Stimulated activated CD4-positive, alpha-beta T cell treated with anti-CD3 and anti-CD28 coated beads, Interleukin-1b, Interleukin-23, amount 100 ng/mL, for 4 hours (primary cell): ENCODE measurements at regions not wholly inside any gene's neighbourhood (a gene's known extent, or its start where the extent isn't known, plus 50 kb on each side); places are given as distances from the start of the nearest gene placed in this dataset.
"Not testable (repeated sequence)": the region's sequence is repeated elsewhere in the genome, so short reads cannot be mapped to it uniquely, and the experiment has no call there.

Experiments used
- DNase-seq, 2 donors: peaks; one replicate each; pipeline ENCODE4 v3.0.0-alpha.2; 2020; ENCODE audit warnings: low read depth in 2 of 2

DNA sequence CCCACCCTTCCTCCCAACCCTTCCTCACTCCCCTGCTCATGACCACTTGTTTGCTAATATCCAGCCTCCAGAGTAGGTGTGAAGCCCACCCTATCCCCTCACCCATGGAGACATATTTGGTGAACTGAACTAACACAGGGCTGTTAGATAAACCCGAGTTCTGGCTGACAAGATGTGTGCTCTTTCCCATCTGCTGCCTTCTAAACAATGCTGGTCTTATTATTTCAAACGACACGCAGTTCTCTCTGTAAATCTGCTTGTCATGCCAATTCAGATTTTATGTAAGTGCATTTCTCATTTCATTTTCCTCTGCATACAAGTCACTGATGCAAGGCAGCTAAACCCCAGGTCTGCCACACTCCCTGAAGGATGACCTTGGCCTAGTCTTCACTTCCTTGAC is 343.0 kb upstream of the CDH5 start:
- DNase-seq: no peak

DNA sequence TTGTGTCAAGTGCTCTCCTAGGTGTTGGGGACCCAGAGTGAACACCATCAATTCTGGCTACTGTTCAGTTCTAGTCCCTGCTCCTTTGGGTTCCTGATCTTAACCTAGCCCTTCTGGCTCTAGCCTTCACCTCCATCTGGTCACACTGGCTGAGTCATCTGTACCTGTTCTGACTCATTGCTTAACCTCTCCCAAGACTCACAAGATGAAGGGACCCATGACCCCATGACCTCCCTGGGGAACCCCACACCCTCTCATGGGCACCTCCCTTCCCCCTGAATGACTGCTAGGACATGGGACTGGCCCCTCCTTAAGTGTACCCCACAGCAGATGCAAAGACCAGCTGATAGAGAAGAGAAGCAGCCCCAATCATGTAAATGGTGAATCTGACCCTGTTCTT is 345.8 kb upstream of the CDH5 start:
- no peak for DNase-seq

DNA sequence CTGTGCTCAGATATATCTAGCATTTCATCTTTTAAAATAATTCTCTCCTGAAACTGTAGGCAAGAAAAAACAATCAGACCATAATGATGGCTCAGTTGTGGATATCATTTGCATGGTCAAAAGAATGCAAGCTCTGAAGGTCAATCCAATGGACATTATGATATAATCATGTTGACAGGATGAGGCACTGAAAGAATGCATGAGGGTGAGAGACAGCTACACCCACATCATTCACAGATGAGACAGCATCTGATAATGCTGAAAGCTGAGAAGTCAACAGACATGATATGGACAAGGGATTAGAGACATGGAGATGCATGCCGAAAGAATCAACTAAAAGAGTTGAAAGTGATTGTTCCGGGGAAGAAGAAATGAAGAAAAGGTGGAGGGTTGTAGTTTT is 346.4 kb upstream of the CDH5 start:
- no peak for DNase-seq

DNA sequence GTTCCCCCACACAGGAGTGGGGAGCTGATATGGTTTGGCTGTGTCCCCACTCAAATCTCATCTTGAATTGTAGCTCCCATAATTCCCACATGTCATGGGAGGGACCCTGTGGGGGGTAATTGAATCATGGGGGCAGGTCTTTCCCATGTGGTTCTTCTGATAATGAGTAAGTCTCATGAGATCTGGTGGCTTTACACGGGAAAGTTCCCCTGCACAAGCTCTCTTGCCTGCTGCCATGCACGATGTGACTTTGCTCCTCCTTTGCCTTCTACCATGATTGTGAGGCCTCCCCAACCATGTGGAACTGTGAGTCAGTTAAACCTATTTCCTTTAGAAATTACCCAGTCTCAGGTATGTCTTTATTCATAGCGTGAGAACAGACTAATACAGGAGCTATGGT is 347.0 kb upstream of the CDH5 start:
- DNase-seq: not testable (repeated sequence)

DNA sequence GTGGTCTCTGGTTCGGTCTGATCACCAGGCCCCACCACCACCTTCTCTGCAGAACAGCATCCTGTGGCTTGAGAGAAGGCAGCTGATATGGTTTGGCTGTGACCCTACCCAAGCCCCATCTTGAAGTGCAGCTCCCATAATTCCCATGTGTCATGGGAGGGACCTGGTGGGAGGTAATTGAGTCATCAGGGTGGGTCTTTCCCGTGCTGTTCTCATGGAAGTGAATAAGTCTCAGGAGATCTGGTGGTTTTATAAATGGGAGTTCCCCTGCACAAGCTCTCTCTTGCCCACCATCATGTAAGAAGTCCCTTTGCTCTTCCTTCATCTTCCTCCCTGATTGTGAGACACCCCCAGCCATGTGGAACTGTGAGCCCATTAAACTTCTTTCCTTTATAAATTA is 352.3 kb upstream of the CDH5 start:
- no peak for DNase-seq

DNA sequence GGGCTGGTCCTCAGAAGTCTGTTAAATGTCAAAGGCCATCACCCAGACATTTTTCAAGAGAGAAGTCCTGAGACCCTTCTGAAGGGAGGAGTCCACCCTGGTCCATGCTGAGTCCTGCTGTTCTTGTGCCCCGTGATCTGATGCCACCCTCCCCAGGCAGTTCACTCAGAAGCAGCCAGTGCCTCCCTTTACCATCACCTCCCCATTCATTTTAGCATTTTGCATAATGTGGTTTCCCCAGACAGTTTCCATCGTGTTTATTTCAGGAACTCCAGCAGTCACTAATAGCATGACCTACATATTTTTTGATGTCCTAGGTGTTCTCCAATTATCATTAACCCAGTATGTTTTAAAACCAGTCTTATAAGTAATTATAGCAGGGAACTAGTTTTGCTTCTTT is 353.0 kb upstream of the CDH5 start:
- no peak for DNase-seq

DNA sequence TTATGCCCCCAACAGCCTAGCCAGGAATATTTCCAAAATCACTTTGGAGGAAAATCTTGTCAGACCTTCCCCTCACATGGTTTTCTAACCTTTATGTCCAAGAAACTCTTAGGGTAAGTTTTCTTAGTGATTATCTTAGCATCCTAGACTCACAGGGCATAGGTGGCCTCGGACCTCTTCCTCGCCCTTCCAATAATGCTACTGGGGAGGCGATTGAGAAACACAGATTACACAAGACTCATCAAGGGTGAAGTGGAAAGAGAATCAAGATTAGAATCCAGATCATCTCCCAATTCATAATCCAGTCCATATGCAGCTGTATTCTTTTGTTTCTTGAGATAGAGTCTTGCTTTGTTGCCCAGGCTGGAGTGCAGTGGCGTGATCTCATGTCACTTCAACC is 358.4 kb upstream of the CDH5 start:
- no peak for DNase-seq

DNA sequence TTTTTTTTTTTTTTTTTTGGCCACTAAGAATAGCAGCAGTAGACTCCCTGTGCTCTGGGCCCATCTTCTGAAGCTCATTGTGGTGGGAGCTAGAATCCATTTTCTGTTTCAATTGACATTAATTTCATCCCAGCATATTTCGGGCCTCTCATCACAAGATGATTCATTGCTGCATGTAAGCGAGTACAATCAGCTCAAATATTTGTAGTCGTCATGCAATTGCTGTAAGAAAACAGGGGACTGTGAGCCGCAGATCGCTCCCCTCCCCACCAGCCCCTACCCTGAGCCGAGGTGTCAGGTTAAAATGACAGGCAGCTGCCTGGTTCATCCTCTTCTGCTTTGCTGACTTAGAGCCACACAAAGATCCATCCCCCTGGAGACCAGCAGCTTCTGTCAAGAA is 358.8 kb upstream of the CDH5 start:
- DNase-seq: no peak

DNA sequence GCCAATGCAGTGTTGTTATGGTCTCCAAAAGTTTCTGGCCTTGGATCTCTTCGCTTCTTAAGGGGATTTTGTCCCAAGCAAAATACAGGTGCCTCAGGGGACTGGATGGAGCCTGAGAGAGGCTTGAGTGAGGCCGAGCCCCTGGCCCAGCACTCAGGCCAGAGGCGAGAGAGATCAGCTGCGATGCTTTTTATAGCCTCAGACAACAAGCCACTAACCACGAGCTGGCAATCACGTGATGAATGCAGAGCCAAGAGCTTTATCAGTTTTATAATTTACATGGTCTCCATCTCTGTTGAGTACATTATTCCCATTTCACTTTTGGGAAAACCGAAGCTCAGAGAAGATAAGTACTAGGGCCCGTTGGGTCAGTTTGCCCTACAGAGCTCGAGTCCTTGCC is 360.0 kb upstream of the CDH5 start:
- no peak for DNase-seq

DNA sequence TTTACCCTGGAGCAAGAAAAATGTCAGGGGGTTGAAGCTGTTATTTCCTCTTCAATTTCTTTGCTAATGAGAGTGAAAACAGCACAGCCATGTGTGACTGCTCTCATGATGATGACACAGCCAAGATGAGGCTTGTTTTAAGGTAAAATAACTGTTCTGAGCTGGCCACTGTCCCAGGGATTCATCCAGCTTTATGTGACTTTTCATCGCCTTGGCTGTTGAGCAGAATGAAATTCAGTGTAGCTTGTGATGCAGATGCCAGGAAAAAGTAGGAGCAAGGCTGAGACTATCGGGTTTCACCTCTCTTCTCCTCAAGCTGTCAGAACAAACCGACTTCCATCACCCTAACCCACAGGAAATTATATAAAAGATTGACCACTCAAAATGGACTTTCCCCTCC is 361.8 kb upstream of the CDH5 start:
- DNase-seq: no peak

DNA sequence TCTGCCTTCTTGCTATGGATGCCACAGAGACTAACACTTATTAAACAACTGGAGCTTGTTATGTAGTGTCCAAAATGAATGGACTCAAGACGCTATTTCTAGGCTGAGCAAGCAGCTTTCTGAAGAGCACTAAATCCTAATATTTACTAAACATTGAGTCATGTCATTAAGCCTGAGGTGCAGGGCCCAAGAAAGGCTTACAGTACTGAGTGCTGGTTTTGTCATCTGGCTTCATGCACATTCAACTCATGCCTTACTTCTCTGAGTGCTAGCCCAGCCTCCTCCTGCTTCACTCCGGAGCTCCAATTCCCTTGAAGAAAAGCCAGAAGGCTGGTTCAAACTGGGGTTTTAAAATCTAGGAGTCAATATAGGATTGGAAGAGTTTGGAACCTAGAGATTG is 363.3 kb upstream of the CDH5 start:
- DNase-seq: no peak

DNA sequence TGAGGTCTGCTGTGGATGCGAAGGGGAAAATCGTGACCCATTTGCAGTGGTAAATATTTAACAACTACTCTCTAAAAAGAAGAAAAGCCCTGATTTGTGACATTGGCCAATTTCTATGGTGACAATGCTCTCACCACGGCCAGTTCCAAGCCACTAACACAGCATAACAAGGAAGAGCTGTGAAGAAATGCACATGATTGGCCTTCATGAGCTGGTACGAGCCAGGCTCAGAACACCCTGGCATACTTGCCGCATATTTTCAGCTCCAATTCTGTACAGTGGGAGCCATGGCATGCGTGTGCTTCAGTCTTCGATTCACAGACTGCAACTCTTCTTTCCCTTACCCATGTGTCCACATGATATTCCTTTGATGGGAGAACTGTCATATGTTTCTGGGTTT is 363.9 kb upstream of the CDH5 start:
- DNase-seq: no peak

DNA sequence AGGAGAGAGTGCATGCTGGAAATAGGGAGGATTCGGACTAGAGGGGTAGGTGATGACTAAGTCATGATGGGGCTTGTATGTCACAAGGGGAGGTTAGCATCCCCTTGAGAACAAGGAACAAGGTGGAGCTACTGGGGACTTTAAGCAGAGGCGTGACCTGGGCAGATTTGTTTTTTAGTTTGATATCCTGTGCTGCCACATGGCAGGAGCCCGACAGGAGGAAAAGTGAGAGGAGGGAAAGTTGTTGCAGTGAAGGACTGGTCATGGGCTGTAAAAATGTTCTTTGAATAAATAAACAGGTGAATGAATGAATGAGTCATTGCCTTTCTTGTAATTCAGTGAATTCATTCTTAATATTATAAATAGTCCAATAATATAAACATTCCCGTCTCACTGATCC is 365.1 kb upstream of the CDH5 start:
- no peak for DNase-seq

DNA sequence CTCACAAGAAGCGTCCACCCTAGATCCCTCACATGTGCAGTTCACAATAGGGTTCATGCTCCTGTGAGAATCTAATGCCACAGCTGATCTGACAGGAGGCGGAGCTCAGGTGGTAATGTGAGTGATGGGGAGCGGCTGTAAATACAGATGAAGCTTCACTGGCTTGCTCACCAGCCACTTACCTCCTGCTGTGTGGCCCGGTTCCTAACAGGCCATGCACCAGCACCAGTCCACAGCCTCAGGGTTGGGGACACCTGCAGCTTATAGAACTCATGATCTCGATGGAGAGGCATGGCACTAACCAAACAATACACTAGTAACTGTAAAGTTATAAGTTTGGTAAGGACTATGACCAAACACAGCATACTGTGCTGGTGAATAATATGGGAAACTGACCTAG is 368.0 kb upstream of the CDH5 start:
- no peak for DNase-seq

DNA sequence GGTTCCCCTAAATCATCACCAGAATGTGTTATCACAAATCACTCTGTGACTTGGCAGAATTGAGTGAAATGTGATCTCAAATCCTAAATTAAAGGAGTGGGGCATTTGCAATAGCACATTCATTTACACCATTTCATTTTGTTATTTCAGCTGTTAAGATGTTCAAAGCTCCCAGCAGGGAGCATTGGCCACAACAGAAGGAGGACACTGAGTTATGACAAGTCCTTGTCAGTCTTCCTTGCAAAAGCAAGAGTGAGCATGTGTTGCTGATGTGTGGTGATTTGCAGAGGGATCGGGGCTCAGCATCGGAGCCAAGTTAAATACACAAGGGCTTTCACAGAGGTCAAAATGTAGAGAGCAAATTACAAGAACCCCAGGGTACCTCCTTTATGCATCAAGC is 372.2 kb upstream of the CDH5 start:
- DNase-seq: no peak

DNA sequence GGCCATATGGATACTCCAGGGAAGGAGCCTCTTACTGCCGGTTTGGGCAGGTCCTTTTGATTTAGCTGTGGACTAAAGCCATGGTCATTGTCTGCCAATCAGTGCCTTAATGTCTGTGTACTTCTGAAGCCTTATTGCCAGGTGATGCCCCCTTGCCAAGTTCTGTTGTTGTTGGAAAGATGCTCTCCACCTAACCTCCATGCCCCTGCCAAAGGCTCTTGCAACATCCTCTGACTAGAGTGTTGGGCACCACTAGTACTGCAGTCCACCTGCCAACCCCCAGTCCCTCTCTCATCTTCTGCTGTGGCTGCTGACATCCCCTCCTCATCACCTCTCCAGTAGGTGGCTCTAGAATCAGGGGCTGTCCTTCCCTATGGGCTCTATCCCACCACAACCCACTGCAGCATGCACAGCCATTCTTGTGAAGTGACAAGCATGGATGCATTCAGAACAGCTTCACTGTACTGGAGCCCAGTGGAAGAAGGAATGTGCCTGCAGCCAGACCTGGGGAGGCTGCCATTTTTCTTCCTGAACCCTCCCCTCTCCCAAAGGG is 375.3 kb upstream of the CDH5 start:
- no peak for DNase-seq

DNA sequence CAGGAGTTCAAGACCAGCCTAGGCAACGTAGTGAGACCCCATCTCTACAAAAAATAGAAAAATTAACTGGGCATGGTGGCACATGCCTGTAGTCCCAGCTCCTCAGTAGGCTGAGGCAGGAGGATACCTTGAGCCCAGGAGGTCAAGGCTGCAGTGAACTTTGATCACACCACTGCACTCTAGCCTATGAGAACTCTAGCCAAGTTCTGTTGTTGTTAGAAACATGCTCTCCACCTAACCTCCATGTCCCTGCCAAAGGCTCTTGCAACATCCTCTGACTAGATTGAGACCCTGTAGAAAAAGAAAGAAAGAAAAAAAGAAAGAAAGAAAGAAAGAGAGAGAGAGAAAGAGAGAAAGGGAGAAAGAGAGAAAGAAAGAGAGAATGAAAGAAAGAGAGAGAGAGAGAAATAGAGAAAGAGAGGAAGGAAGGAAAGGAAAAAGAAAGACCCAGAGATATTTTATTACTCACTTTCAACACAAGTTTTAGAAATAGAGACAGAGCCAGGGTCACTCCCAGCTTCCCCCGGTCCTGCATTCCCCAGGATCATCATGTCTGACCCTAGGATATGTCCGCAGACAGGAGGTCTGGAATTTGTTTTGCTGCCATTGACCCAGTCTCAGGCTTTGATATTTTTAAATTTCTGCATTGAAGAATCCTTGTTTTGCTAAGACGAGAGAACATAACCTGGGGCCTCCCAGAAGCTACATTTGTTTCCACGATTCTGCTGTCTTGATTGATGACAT is 376.5 kb upstream of the CDH5 start:
- no peak for DNase-seq

DNA sequence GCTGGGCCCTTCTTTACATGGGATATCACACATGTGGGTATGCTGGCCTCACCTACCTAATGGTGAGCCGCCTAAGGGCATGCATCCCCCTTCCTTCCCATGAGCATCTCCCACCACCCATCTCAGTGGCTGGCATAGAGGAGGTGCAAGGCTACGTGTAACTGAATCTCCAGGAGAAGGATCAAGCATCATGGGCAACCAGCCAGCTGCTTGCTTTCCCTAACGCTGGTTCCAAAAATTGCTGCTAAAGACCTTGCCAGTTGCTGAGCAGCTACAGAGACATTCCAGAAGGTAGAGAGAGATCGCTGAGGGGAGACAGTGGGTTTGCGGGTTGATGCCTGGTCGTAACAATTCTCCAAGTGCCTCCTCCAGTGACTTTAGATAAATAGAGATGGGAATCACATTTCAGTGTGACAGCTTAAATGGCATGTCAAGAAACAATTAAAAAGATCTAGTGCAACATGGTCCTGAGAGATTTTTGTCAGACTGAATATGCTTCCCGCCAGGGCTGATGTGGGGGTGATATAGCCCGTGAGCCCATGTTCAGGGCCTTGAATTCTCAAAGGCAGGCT is 378.4 kb upstream of the CDH5 start:
- no peak for DNase-seq

DNA sequence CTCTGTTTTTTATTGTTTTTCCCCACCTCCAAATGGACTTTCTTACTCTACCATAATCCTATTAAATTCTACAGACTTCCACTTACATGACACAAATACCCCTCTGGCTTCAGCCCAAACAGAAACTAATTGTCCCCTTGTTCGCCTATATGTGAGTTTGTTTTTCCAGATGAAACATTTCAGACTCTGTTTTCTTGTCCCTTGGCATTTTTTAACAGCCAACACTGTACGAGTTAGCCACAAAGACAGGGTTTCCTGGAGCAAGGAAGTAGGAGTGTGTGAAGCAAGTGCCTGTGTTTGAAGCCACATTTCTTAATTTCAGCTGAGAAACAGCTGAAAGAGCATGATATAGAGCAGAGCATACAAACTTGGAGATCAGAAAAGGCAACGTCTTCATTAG is 382.2 kb upstream of the CDH5 start:
- DNase-seq: no peak

DNA sequence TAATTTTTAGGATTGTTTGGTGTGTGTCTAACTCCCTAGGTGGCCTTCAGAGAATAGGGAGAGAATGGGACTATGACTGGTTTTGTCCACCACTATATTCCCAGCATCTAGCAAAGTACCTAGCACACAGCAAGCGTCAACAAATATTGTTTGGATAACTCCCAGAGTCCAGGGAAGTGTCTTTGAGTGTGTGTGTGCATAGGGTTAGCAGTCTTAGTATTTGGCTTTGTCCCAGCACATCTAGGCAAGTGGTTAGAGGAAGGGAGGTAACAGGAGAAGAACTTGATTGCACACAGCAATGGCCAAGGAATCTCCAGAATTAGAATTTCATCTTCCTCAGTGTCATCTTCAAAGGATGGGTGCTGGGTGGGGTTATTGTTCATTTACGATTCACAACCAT is 385.4 kb upstream of the CDH5 start:
- no peak for DNase-seq

DNA sequence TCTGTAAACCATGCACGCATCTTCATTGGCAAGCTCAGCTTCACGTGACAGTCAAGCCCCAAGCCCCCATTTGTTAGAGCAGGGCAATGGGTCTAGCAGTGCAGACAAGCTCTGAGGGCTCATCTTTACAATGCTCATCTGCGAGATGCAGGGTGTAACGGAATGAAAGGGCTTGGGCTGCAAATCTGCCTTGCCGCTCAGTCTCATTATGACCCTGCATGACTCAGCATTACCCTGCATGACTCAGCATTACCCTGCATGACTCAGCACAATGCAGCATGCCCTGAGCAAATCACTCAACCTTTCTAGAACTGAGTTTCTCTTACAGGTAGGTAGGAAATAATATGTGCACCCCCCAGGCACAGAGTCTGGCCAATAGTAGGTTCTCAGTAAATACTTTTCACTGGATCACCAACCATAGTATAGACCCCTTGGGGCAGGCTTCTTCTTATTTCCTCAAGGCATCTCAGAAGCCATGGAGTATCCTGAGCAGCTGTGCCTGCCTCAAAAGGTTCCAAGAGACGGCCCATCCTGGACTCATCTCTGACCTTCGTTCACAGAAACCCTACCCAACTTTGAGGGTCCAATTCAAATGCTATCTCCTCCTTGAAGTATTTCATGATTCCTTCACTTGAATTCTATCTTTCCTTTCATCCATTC is 391.3 kb upstream of the CDH5 start:
- no peak for DNase-seq

DNA sequence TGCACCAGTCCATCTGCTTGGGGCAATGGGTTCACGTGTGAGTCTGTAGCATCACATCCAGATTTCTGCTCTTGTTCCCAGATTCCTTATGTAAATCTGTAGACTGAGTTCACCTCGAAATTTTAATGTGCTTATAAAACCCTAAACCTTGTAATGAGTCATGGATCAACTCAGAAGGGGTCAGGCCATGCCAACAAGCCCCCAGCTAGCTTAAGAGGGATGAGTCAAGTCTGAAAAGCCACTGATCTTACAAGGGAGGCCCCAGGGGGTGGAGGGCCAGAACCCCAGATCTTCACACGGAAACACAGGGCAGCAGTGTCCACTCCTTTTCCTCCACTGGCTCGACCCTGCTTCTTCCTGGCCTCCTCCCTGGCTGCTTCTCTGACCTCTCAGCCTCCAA is 399.1 kb upstream of the CDH5 start:
- no peak for DNase-seq

DNA sequence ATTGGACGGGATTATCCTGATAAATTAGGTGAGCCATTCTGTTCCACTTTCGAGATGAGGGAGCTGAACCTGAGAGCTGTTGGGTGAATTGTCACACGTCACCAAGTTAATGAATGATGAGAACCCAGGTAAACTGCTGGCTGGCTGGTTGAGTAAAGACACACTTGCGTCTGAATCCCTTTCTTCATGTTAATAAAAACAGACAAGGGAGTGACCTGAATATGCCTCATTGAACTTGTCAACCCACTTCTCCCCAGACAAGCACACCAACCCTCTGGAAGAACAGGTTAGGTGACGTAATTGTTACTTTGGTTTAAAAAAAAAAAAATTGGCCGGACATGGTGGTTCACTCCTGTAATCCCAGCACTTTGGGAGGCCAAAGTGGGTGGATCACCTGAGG is 400.9 kb upstream of the CDH5 start:
- DNase-seq: no peak
